Suprapubic skin (tissue), 4 donors: ENCODE measurements at regions not wholly inside any gene's neighbourhood (a gene's known extent, or its start where the extent isn't known, plus 50 kb on each side); places are given as distances from the start of the nearest gene placed in this dataset.

Source experiments
- CTCF ChIP-seq, 2 donors: fragments of 200-600 bp in 1 of 2; fragments of 450-650 bp in 1 of 2; sonication (generic) in 1 of 2; IDR thresholded peaks; one replicate each; pipeline ENCODE4 v1.5.1; 2016 to 2019; ENCODE audit warnings: antibody characterized with exemption in 2 of 2, mild to moderate bottlenecking in 1 of 2, moderate library complexity in 1 of 2
- POLR2A ChIP-seq, 2 donors: fragments of 450-650 bp; IDR thresholded peaks; one replicate each; pipeline ENCODE4 v1.6.1; 2017; ENCODE audit warnings: antibody characterized with exemption in 2 of 2, mild to moderate bottlenecking in 2 of 2, moderate library complexity in 2 of 2
- POLR2AphosphoS5 ChIP-seq, 3 donors: sonication (generic); formaldehyde crosslinking; IDR thresholded peaks; one replicate each; pipeline ENCODE4 v1.6.1; 2017; ENCODE audit warnings: antibody characterized with exemption in 3 of 3

DNA sequence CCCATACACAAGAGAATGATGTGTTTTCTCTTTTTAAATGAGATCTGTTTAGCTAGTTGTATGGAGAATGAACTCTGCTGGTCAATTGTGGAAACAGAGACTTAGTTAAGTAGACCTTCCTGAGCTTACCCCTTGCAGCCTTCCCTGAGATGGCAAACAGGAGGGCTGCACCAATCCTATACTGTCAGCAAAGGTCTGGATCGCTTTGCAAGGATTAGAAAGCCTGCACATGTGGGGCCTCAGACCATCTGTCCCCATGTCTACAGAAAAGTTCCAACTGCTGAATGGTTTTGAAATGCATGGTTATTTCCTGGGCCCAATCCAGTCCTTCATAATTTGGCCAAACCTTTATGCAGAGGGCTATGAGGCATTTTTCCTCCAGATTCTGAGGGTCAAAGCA, 183.9 kb upstream of the SLC10A2 start:
- no peak for TF ChIP-seq CTCF (IDR thresholded peaks at IDR 0.05)
- no peak for TF ChIP-seq POLR2A (IDR thresholded peaks at IDR 0.05)
- no peak for TF ChIP-seq POLR2AphosphoS5 (IDR thresholded peaks at IDR 0.05)
